Ectodermal cell (in vitro differentiated cells): ENCODE measurements at regions not wholly inside any gene's neighbourhood (a gene's known extent, or its start where the extent isn't known, plus 50 kb on each side); places are given as distances from the start of the nearest gene placed in this dataset.

Experiments
- H3K27ac ChIP-seq: 2 replicates; pipeline ENCODE4 v1.7.0; 2013; ENCODE audit warnings: mild to moderate bottlenecking, low read depth, low read length; ENCODE audit not compliant: insufficient read depth, poor library complexity, severe bottlenecking
- H3K27me3 ChIP-seq: 2 replicates; pipeline ENCODE4 v1.7.0; 2013; ENCODE audit warnings: mild to moderate bottlenecking, low read length; ENCODE audit not compliant: insufficient read depth, control insufficient read depth, poor library complexity, severe bottlenecking
- H3K36me3 ChIP-seq: one replicate; pipeline ENCODE4 v1.7.0; 2013; ENCODE audit warnings: low read length; ENCODE audit not compliant: control insufficient read depth, insufficient read depth
- H3K4me1 ChIP-seq: one replicate; pipeline ENCODE4 v1.7.0; 2013; ENCODE audit warnings: low read length; ENCODE audit not compliant: control insufficient read depth, insufficient read depth
- H3K4me3 ChIP-seq: 2 replicates; pipeline ENCODE4 v1.7.0; 2013; ENCODE audit warnings: low read depth, low read length, control low read depth; ENCODE audit not compliant: insufficient read depth
- H3K9me3 ChIP-seq: 2 replicates; pipeline ENCODE4 v1.7.0; 2013; ENCODE audit warnings: mild to moderate bottlenecking, low read length, moderate library complexity; ENCODE audit not compliant: control insufficient read depth
- WGBS, 2 experiments: methylation state at CpG; one replicate each; pipeline ENCODE4 v1.1.7; 2013; ENCODE audit warnings: missing lambda C conversion rate in 2 of 2; 5-methylcytosine and 5-hydroxymethylcytosine counted together

GRCh38 chr1:216919060-216919970 lies 196.1 kb upstream of the ESRRG start:
- Histone ChIP-seq H3K27me3 (no peaks in the 10 kb centered on the region), H3K9me3 (no peaks in the 10 kb centered on the region), H3K4me1 (no peaks in the 10 kb centered on the region), H3K36me3 (no peaks in the 10 kb centered on the region), H3K27ac (no peak overlapping the region), H3K4me3 (no peak overlapping the region)
- WGBS, 2 experiments, result 94% methylated on average over 7 to 9 of the region's 9 CpGs

GRCh38 chr1:216916890-216917438 lies 193.7 kb upstream of the ESRRG start:
- Histone ChIP-seq H3K4me1 (no peaks in the 10 kb centered on the region), H3K4me3 (no peak overlapping the region), H3K27me3 (no peaks in the 10 kb centered on the region), H3K9me3 (no peaks in the 10 kb centered on the region), H3K27ac (no peak overlapping the region), H3K36me3 (no peaks in the 10 kb centered on the region)
- 87 to 95% methylated on average over 6 of the region's 6 CpGs for WGBS, 2 experiments

- Histone ChIP-seq H3K36me3 (no peaks in the 10 kb centered on the region), H3K27ac (no peak overlapping the region), H3K9me3 (no peaks in the 10 kb centered on the region), H3K4me1 (no peaks in the 10 kb centered on the region), H3K4me3 (no peak overlapping the region), H3K27me3 (no peaks in the 10 kb centered on the region)
- WGBS, 2 experiments, result 89 to 95% methylated on average over 2 of the region's 2 CpGs
Observed at GRCh38 chr1:216914974-216915373, 191.7 kb upstream of the ESRRG start.

GRCh38 chr1:216913976-216914375 lies 190.7 kb upstream of the ESRRG start:
- no peaks in the 10 kb centered on the region for H3K4me1 ChIP-seq
- H3K4me3 ChIP-seq, result no peak overlapping the region
- 97 to 98% methylated on average over 3 to 4 of the region's 4 CpGs for WGBS, 2 experiments
- no peaks in the 10 kb centered on the region for H3K36me3 ChIP-seq
- H3K27ac ChIP-seq, result no peak overlapping the region
- no peaks in the 10 kb centered on the region for H3K27me3 ChIP-seq
- no peaks in the 10 kb centered on the region for H3K9me3 ChIP-seq

- no peaks in the 10 kb centered on the region for H3K27me3 ChIP-seq
- 93 to 95% methylated on average over 5 of the region's 5 CpGs for WGBS, 2 experiments
- no peak overlapping the region for H3K27ac ChIP-seq
- no peaks in the 10 kb centered on the region for H3K36me3 ChIP-seq
- H3K4me1 ChIP-seq, result no peaks in the 10 kb centered on the region
- no peaks in the 10 kb centered on the region for H3K9me3 ChIP-seq
- H3K4me3 ChIP-seq, result no peak overlapping the region
Observed at GRCh38 chr1:216910081-216910840, 187.0 kb upstream of the ESRRG start.

- no peaks in the 10 kb centered on the region for H3K9me3 ChIP-seq
- 94 to 97% methylated on average over 3 of the region's 3 CpGs for WGBS, 2 experiments
- H3K4me1 ChIP-seq, result no peaks in the 10 kb centered on the region
- no peaks in the 10 kb centered on the region for H3K27me3 ChIP-seq
- H3K36me3 ChIP-seq, result no peaks in the 10 kb centered on the region
- H3K27ac ChIP-seq, result no peak overlapping the region
- H3K4me3 ChIP-seq, result no peak overlapping the region
Observed at GRCh38 chr1:216908126-216908525, 184.9 kb upstream of the ESRRG start.

GRCh38 chr1:216907100-216907499 lies 183.9 kb upstream of the ESRRG start:
- Histone ChIP-seq H3K4me1 (no peaks in the 10 kb centered on the region), H3K9me3 (no peaks in the 10 kb centered on the region), H3K27ac (no peak overlapping the region), H3K4me3 (no peak overlapping the region), H3K27me3 (no peaks in the 10 kb centered on the region), H3K36me3 (no peaks in the 10 kb centered on the region)
- WGBS, 2 experiments, result 92 to 93% methylated on average over 8 of the region's 8 CpGs

GRCh38 chr1:216905781-216906180 lies 182.6 kb upstream of the ESRRG start:
- H3K27ac ChIP-seq, result no peak overlapping the region
- H3K4me3 ChIP-seq, result no peak overlapping the region
- H3K27me3 ChIP-seq, result no peaks in the 10 kb centered on the region
- H3K36me3 ChIP-seq, result no peaks in the 10 kb centered on the region
- no peaks in the 10 kb centered on the region for H3K9me3 ChIP-seq
- 87 to 98% methylated on average over 4 of the region's 4 CpGs for WGBS, 2 experiments
- no peaks in the 10 kb centered on the region for H3K4me1 ChIP-seq

- no peaks in the 10 kb centered on the region for H3K9me3 ChIP-seq
- H3K27me3 ChIP-seq, result no peaks in the 10 kb centered on the region
- no peaks in the 10 kb centered on the region for H3K4me1 ChIP-seq
- H3K36me3 ChIP-seq, result no peaks in the 10 kb centered on the region
- no peak overlapping the region for H3K4me3 ChIP-seq
- 92 to 94% methylated on average over 5 of the region's 5 CpGs for WGBS, 2 experiments
- no peak overlapping the region for H3K27ac ChIP-seq
Observed at GRCh38 chr1:216905137-216905536, 181.9 kb upstream of the ESRRG start.

- no peak overlapping the region for H3K27ac ChIP-seq
- whole genome bisulfite sequencing, 2 experiments, result 90 to 92% methylated on average over 7 of the region's 7 CpGs
Observed at GRCh38 chr1:216904471-216904870, 181.2 kb upstream of the ESRRG start.

More at GRCh38 chr1:216904471-216904870, 181.2 kb upstream of the ESRRG start:
- Histone ChIP-seq H3K36me3 (no peaks in the 10 kb centered on the region), H3K9me3 (no peaks in the 10 kb centered on the region), H3K4me3 (no peak overlapping the region), H3K27me3 (no peaks in the 10 kb centered on the region), H3K4me1 (no peaks in the 10 kb centered on the region)
